ENCODE measurements at regions not wholly inside any gene's neighbourhood (a gene's known extent, or its start where the extent isn't known, plus 50 kb on each side); places are given as distances from the start of the nearest gene placed in this dataset.

DNA sequence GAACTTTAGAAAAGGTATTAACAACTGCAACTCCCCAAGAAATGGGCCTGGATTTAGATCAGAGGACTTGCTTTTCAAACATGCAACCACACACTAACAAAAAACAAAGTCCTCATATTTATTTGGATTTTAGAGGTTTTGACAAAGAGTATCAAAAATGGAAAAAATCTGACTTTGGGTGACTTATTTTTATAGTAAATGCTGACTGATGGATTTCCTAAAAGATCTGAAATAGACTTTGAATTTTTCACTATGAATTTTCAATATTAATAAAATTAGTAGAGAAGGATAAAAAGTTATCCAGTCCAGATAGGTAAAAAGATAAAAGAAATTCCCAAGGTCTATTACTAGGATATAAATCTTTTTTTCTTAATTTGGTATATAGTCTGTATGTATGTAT is 253.5 kb downstream of the KCNJ2 start (continued):
- TF ChIP-seq EP300 (IDR thresholded peaks at IDR 0.05; ENCODE audit: borderline replicate concordance in 1 of 2, low read depth in 2 of 2, low read length in 2 of 2), result no peak
